ENCODE measurements at regions not wholly inside any gene's neighbourhood (a gene's known extent, or its start where the extent isn't known, plus 50 kb on each side); places are given as distances from the start of the nearest gene placed in this dataset.

GRCh38 chr14:27566843-27567382, 969.1 kb upstream of the NOVA1 start:
- H3K4me1 ChIP-seq = no peaks in the 10 kb centered on the region
- no peaks in the 10 kb centered on the region for H3K27me3 ChIP-seq
- no peak overlapping the region for H3K27ac ChIP-seq
- no peaks in the 10 kb centered on the region for H3K9me3 ChIP-seq
- H3K36me3 ChIP-seq = no peaks in the 10 kb centered on the region
- WGBS, 4 donors = 54 to 71% (median 68%) methylated on average over 1 of the region's 1 CpG
- H3K4me3 ChIP-seq = no peak overlapping the region
- no peak for DNase-seq
- no peak for ATAC-seq
- intact Hi-C loops (cut with DNase I) = no loop called here
- TF ChIP-seq CTCF (IDR thresholded peaks at IDR 0.05) (no peak), POLR2A (IDR thresholded peaks at IDR 0.05) (no peak)

- intact Hi-C loops (cut with DNase I) = no loop called here
Observed at GRCh38 chr14:27573018-27573417, 975.2 kb upstream of the NOVA1 start.

GRCh38 chr14:27587103-27587502, 989.3 kb upstream of the NOVA1 start:
- no peak overlapping the region for H3K4me3 ChIP-seq
- WGBS, 4 donors = 53 to 60% (median 56%) methylated on average over 3 of the region's 3 CpGs
- TF ChIP-seq CTCF (IDR thresholded peaks at IDR 0.05) (peak in 1 of 12 donors; percentile 22), POLR2A (IDR thresholded peaks at IDR 0.05) (no peak)
- no peaks in the 10 kb centered on the region for H3K4me1 ChIP-seq
- H3K36me3 ChIP-seq = no peaks in the 10 kb centered on the region
- DNase-seq (no peak), ATAC-seq (no peak)
- H3K9me3 ChIP-seq = no peaks in the 10 kb centered on the region
- no peaks in the 10 kb centered on the region for H3K27me3 ChIP-seq
- no peak overlapping the region for H3K27ac ChIP-seq
- intact Hi-C loops (cut with DNase I) = no loop called here

More at GRCh38 chr14:27573018-27573417, 975.2 kb upstream of the NOVA1 start:
- DNase-seq = no peak
- no peaks in the 10 kb centered on the region for H3K27me3 ChIP-seq
- H3K4me1 ChIP-seq = no peaks in the 10 kb centered on the region
- no peak overlapping the region for H3K27ac ChIP-seq
- H3K9me3 ChIP-seq = peaks cover 0 to 20% (median 0%) of the 10 kb centered on the region in 12 donors
- no peak for ATAC-seq
- no peak for TF ChIP-seq POLR2A (IDR thresholded peaks at IDR 0.05)
- TF ChIP-seq CTCF (IDR thresholded peaks at IDR 0.05) = no peak
- 89 to 94% (median 90%) methylated on average over 2 of the region's 2 CpGs; no CpG with 5 or more reads in 1 of the 4 donors for WGBS, 4 donors
- no peaks in the 10 kb centered on the region for H3K36me3 ChIP-seq
- H3K4me3 ChIP-seq = no peak overlapping the region

- Histone ChIP-seq H3K4me1 (no peaks in the 10 kb centered on the region), H3K27ac (no peak overlapping the region), H3K4me3 (no peak overlapping the region), H3K36me3 (no peaks in the 10 kb centered on the region), H3K27me3 (no peaks in the 10 kb centered on the region), H3K9me3 (no peaks in the 10 kb centered on the region)
- WGBS, 4 donors = 36 to 48% (median 46%) methylated on average over 3 of the region's 3 CpGs
- TF ChIP-seq POLR2A (IDR thresholded peaks at IDR 0.05) (no peak), CTCF (IDR thresholded peaks at IDR 0.05) (no peak)
- ATAC-seq (no peak), DNase-seq (no peak)
- intact Hi-C loops (cut with DNase I) = no loop called here
Observed at GRCh38 chr14:27605282-27605681, 1007.4 kb upstream of the NOVA1 start.

Measured in heart left ventricle (tissue), 16 donors.